ENCODE measurements at regions not wholly inside any gene's neighbourhood (a gene's known extent, or its start where the extent isn't known, plus 50 kb on each side); places are given as distances from the start of the nearest gene placed in this dataset.
"Not testable (repeated sequence)": the region's sequence is repeated elsewhere in the genome, so short reads cannot be mapped to it uniquely, and the experiment has no call there.

DNA sequence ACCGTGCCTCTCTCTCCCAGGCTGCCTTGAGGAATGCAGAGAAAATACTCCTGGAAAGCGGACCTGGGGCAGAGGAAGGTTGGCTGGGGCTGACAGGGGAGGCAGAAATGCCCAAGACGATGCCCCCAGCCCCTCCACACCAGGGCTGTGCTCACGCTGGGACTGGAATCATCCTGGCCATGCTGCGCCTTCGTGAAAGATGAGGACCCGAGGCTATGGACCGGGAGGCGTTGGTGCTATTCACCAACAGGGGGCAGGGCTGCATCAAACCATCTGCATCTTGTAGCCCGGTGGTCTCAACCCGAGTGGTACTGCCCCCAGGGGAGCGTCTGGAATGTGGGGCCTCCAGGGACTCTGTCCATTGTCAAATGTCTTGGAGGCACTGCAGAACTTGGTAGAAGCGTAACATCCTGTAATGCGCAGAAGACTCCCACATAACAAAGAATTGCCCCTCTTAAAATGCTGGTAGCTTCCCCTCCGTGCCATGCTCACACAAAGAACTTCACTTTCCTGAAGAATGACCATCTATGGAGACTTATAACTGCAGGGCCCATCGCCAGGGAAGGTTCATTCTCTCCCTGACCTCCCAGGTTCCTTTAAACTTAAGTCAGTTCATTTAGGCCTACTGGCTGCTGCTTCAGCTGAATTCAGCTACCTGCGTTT lies 251.2 kb downstream of the RRAGC start:
- no peak for DNase-seq

DNA sequence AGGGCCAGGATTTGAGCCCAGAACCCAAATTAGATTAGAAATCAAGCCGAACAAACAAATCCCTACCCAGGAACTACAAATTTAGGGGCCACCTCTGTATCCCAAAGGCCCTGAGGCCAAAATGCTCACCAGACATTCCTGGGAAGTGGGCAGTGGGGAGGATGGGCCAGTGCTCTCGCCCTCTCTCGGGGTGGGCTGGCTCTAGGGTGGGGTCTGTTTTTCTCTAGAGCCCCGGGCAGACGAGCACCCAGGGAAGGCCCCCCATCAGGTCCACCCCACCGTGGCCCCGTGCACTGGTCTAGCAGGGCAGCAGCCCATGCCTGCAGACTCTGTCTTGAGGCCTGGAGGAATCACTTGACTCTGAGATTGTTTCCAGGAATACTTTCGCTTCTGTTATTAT lies 252.0 kb downstream of the RRAGC start:
- DNase-seq, result no peak

DNA sequence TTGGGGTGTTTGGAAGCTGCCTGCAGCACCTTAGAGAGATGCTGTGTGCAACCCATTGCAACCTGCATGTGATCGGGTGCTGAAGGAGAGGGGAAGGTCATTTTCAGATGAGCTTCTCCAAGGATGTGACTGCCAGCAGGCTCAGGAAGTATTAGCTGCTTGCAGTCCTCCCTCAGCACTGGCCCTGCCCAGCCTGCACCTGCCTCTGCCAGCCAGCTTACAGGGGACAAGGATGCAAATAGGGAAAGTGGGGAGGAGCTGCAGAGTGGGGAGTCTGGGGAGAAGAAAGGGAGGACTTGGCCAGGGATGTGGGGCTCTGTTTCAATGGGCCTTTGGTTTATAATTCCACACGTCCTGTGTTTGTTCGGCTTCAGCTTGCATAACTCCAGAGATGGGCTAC lies 254.5 kb downstream of the RRAGC start:
- DNase-seq, result no peak

DNA sequence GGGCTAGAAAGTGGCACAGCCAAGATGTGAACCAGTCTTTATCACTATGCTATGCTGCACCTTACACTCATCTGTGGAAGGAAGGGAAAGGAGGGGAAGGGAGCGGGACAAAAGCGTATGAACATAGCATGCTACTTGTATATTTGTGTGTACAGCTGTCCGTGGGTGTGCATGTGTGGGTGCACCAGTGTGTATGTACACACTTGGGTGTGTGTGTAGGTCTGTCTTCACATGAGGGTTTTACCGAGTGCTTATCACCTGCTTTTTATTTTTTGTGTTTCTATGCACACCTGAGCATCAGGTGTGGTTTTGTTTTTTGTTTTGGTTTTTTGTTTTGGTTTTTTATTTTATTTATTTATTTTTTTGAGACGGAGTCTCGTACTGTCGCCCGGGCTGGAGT lies 255.7 kb downstream of the RRAGC start:
- DNase-seq, result no peak

DNA sequence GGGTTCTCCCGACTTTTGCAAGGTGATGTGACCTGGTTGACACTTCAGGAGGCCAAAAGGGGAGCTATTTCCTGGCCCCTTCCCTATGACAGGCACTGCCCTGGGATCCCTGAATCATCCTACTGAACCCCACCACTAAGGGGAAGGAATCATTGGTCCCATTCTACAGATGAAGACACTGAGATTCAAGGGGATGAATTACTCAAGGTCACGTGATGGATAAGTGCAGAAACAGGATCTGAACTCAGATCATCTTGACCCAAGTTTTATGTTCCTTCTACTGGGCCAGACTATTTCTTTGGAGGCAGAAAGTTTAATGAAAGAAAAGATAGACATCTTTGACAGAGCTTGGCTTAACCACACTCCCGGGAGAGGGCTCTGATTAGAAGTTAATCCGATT lies 258.7 kb downstream of the RRAGC start:
- DNase-seq, result no peak

DNA sequence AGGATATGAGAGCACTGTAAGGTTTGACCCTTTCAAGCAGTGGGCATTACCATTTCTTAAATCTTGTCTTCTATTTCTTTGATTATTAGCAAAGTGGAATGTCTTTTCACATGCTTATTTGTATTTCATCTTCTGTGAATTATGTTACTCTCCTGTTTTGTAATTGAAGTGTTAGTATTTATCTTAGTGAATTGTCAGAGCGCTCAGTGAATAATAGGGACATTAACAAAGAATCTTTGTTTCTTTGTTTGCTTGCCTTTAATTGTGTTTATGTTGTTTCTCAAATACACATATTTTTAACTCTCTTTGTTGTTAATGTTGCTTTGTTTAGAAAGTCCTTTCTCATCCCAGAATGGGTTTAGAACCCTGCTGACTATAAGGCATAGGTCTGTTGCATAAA lies 259.3 kb downstream of the RRAGC start:
- DNase-seq, result no peak

DNA sequence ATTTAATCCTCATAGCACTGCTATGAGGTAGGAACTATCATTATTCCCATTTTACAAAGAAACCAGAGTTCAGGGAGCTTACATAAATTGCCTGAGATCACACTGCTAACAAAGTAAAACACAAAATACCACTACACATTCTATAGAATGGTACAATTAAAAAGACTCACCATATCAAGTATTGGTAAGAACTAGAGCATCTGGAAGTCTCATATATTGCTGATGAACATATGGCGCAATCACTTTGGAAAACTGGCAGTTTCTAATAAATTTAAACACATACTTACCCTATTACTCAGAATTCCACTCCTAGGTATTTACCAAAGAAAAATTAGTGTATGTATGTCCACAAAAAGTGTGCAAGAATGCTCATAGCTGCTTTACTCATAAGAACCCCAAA lies 261.5 kb downstream of the RRAGC start:
- no peak for DNase-seq

DNA sequence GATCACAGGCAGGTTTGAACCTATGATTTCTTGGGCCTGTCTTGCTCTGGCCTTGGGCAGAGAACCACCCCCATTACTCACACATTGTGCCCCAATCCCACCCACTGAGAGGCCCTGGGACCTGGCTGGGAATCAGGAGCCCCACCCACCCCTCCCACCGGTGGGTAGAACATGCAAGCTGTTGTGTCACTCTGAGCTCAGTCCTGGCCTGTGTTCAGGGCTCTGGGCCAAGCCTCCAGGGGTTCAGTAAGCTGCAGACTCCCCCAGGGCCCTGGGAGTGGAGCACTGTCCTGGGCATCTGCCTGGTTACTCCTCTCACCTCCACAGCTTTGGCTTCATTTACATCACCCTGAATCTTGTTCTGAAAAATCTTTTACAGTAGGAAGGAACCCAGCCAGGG lies 270.5 kb downstream of the RRAGC start:
- no peak for DNase-seq

DNA sequence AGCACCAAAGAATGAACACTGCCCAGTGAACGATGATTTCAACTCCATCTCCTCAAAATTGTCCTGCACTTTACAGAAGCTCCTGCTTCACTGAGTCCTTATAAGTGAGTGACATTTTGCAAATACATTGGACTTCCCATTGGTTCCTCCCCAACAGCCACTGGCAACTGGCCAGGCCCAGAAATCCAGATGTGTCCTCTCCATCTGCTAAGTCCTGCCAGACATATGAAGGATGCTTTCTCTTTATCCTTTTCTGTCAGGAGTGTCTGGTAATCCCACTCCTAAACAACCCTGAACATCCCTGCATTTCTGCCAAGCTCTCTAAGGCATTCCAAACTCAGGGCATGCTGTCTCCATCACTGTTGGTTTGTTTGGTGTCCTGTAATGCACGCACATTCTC lies 271.8 kb downstream of the RRAGC start:
- DNase-seq, result no peak

DNA sequence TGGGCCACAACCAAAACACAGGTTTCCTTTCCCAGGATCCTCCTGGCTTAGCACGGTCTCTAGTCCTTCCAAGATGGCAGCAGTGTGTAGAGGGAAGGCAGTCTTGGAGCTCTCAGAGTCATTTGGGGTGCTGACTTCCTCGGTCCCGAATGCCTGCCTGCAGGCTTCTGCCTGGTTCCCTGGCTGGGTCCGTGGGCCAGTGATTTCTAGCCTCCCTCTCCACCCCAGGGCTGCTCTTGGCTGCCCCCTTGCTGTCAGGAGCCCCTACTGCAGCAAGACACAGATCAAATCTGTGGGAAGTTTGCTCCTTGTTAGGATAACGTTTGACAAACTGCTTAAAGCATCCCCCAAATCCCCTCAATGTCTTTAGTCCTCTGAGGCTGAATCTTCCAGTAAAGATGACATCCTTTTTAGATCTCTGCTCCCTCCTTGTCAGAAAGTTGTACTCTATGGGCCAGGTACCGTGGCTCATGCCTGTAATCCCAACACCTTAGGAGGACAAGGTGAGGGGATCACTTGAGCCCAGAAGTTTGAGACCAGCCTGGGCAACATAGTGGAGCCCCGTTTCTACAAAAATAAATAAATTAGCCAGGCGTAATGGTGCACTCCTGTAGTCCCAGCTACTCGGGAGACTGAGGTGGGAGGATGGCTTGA lies 272.5 kb downstream of the RRAGC start:
- DNase-seq, result no peak

DNA sequence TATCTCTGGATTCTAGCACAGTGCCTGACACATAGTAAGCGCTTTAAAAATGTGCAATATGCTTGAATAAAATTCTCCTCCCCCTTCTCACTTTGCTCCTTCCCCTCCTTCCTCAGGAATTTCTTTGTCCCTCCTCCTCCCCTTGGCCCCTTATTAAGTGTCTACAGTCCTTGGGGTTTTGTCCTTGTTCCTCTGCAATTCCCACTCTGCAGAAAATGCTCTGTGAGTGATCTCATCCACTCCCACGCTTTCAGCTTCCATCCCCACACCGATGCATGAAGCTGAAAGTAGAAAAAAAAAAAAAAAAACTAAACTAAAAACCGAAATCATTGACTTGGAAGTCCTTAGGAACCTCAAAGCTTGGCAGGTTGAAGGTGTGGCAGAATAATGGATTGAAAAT lies 273.6 kb downstream of the RRAGC start:
- no peak for DNase-seq

DNA sequence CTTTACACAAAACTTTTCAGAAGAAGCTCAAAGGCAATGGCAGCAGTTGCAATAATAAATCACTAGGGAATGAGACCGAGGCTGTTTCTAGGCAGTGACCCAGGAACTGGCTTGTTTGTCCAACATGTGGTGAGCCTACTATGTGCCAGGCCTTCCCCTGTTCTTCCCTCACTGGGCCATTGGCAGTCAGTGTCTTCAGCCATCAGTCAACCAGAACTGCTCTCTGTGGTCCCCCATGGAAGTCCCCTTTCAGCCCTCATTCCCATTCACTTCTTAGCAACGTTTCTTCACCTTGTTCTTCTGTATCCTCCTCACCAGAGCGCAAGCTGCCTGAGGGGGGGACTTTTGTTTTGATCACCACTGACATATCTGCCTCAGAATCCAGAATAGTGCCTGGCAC lies 274.1 kb downstream of the RRAGC start:
- DNase-seq, result no peak

DNA sequence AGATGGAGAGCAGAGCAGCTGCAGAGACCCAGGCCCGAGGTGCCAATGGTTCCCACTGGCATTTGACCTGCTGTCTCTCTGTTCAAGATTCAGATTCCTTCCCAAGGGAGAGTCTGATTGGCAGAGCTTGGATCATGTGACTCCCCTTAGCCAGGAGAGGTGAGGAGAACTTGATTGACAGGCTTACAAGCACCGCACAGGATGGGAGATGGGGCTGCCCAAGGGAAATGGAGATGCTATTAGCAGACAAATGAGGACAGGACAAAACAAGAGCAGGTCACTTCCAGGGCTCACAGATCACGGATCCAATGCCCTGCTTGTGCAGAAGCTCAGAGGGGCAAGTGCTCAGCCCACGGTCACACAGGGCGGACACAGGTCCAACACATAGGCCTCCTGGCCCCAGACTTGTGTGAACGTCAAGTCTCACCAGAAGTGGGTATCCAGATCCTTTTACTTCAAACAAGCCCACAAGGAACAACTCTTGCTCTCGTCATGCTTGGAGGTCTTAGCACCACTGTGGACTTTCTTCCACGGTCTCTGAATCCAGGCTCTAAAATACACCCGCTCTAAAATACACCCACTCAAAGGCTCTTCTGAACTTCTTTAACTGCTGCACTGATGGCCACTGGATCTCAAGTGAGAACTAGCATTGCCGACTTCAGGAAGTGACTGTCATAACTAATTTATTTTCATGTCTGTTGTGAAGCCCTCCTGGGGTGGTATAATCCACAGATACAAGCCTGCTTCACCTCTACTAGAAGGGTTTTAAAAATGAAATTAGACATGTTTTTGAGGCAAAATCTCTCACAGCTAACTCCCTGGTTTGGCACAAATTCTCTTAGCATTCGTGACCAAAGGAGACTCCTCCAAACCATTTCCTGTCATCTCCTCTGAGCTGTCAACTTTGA lies 274.9 kb downstream of the RRAGC start:
- DNase-seq, result no peak

DNA sequence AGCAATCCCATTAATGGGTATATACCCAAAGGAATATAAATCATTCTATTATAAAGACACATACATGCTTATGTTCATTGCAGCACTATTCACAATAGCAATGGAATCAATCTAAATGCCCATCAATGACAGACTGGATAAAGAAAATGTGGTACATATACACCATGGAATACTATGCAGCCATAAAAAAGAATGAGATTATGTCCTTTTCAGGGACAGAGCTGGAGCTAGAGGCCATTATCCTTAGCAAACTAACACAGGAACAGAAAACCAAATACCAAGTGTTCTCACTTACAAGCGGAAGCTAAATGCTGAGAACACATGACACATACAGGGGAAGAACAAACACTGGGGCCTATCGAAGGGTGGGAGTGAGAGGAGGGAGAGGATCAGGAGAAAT lies 276.3 kb downstream of the RRAGC start:
- not testable (repeated sequence) for DNase-seq

DNA sequence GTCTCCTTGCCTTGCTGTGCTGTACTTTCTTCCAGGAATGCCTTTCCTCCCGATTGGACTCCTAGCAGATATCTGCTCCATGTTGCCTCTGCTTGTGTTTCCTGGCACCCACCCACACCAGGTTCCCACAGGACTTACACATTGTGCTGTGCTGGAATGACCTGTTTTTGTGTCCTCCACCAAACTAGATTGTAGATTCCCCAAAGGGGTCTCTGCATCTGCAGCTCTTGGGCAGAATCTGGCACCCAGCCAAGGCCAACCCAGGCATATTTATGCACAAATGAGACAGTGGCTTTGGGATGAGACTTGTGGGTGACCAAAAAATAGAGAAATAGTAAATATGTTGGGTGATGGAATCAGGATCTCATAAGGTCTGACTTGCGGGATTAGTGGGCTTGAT lies 278.2 kb downstream of the RRAGC start:
- DNase-seq, result no peak

DNA sequence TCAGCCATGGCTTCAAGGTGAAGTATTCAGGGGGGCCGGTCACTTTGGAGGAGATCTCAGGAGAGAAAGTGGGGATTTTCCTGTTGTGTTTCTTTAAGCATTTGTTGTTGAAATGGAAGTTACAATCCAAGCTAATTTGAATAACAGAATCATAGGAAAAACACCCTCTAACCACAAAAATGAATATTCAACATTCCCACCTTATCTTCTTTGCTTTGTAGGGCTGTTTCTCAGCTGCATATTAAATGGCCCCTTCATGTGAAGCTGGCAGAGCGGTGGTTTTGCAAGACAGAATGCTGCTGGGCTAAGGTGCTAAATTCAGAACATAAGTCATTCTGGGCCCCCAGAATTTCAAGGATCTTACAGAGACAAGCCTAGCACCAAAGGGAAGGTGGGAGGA lies 279.0 kb downstream of the RRAGC start:
- DNase-seq, result no peak

DNA sequence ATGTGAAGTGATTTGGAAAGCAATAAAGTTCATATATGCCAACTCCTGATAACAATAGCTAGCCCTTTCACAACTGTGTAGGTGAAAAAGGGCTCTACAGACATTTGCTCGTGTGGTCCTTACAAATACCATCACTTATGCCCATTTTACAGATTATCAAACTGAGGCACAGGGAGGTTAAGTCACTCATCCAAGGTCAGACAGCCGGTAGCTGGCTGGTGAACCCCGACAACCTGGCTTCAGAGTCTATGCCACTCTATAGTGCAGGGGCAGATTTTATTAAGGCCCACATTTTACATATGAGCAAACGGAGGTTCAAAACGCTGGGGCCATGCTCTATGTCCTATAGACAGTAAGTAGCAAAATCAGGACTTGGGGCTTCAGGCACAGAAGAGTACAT lies 280.5 kb downstream of the RRAGC start:
- DNase-seq, result no peak

DNA sequence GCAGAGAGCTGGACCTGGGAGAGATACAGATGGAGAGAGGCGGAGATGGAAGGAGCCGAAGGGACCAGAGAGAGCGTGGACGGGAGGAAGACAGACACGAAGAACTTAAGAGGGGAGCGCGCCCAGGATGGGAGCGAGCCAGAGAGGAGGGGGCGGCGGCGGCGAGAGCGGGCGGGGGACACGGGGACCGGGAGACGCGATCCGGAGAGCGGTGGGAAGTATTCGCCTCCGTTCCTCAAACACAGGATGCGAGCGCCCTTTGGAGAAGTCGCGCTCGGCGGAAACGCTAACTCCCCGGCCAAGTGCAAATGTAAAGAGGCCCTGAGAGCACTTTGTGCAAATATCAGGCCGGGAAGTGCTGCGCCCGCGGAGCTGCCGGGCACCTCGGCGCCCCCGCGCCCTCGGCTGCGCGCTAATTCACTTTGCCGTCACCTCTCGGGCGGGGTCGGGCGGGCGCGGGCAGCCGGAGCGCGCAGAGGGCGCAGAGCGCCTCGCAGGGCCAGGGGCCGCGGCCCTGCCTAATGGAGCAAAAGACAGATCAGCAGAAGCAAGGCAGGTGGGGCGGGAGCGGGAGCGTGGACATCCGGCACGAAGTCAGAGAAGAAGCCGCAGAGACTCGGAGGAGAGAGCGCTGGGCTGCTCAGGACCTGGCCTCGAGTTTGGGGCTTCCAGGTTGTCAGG lies 281.2 kb downstream of the RRAGC start:
- DNase-seq, result peak; percentile 38

DNA sequence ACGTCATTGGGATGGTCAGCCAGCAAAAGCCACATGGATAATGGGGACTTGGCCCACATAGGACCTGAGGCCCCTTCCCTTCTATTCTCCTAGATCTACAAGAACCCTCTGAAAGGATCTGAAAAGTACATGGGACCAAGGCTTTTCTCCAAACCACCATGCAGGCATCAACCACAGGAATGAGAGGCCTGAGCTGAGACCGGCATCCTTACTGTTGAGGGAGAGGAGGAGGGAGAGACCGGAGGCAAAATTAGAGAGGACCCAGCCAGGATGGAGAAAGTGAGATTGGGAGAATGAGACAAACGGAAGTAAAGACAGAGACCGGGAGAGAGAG lies 281.7 kb downstream of the RRAGC start:
- DNase-seq, result no peak

DNA sequence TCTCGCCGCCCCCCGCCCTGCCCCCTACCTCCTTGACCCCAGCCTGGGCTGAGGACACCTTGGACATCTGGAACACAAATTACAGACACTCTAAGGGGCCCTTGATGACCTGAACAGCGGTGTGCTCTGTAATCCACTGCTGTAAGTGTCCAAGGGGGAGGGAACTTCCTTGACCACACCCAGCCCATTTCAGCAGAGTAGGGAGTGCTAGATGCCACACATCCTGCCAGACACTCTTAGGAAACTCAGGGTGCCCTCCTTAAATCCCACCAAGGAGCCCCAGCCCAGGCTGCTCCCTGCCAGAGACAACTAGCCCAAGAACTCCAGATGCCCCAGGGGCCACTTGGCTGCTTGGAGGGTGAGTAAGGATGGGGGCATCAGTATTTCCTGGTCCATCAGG lies 282.2 kb downstream of the RRAGC start:
- DNase-seq, result no peak

DNA sequence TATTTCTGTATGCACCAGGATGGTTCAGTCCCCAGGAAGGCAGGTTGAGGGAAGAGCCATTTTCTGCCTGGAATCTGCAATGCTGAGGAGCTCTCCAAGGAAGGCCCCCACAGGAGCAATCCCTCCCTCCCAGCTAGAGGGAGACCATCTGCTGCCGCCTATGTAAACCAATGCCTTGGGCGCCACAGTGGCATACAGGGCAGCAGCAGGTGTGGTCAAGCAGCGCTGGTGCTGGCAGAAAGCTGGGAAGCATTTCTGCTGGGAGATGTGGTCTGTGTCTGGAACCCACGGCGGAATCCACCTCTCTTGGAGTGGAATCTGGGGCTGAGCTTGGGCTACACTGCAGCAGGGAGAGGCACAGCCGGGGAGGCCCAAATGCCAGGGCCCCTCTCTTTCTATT lies 283.3 kb downstream of the RRAGC start:
- DNase-seq, result no peak

DNA sequence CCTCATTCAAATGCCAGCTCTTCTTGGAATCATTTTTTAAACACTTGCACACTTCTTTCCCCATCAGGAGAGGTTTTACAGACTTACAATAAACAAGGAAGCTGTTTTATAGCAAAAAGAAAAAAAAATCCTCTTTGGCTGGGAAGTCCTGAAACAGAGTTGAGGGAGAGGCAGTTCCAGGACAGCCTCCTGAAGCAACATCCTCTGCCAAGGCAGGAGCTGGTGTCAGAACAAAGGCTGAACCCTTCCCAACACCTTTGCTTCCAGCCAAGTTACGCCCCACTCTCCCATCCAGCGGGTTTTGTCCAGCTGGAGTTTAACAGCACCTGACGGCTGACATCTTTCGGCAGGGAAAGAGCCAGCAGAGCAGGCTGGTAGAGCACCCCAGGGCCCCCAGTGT lies 287.8 kb downstream of the RRAGC start:
- no peak for DNase-seq

DNA sequence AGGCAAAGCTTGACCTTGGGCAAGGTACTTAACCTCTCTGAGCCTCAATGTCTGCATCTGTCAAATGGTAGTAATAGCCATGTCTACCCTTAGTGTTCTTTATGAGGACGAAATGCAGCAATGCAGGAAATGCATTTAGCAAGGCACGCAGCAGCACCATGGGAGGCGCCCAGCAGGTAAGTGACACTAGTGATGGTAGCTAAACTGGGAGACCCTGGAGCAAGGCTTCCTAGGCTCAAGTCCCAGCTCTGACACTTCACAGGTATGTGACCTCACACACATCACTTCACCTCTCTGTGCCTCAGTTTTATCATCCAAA lies 289.0 kb downstream of the RRAGC start:
- no peak for DNase-seq

All from DMS153 (cell line).